CD4-positive, alpha-beta T cell treated with Interleukin-15 for 1 hour (primary cell): ENCODE measurements at regions not wholly inside any gene's neighbourhood (a gene's known extent, or its start where the extent isn't known, plus 50 kb on each side); places are given as distances from the start of the nearest gene placed in this dataset.
"Not testable (repeated sequence)": the region's sequence is repeated elsewhere in the genome, so short reads cannot be mapped to it uniquely, and the experiment has no call there.

Source experiments
- DNase-seq: peaks from one replicate; pipeline ENCODE4 v3.0.0-alpha.2; 2020

DNA sequence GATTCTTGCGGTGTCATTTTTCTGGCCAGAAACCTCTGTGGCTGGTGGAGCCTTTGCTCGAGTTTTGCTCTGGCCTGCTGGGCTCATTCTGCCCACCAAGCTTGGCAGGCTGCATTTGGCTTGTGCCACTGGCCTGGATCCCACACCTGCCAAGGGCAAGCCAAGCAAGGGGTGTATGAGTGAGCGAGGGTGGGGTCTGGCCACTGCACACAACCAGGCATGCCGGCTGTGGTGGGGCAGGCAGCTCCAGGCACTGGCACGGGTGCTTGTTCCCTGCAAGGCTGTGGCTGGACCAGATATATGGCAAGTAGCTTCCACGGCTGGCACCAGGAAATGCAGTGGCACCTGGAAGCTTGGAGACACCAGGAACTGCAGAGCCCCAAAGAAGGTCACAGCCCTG, 68.6 kb upstream of the PPP3CA start:
- DNase-seq: no peak

DNA sequence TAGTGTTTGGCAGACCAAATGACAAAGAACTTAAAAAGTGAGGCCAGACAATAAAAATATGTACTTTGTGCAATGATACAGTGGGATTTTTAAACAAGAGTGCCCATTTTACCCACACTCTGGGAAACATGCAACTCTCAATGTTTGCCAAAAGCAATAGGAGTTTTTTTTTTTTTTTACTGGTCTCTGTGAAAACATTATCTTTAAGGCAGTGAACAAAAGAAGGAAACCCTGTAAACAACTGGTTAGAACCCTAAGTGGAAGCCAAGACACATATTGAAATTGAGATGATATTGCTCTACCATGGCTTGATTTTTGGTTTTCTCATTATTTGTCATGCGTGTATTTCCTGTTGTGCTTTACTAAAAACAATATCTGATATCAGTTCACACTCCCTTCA, 67.2 kb upstream of the PPP3CA start:
- DNase-seq: no peak

DNA sequence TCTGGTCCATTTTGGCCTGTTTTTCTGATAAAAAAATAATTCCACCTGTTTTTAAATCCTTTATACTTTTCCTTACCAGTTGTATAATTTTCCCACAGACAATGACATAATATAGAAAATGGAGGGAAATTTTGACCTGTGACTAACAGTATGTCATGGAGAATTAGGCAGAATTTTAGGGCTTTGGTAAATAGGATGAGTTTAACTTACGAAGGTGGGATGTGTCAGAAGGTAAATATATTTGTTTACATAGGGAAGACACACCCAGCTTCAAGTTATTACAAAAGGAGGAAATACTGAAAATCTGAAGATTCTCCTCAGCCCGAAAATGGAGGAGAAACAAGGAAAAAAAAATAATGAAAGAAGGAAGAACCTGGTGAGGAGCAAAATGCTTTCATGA, 64.6 kb upstream of the PPP3CA start:
- no peak for DNase-seq

DNA sequence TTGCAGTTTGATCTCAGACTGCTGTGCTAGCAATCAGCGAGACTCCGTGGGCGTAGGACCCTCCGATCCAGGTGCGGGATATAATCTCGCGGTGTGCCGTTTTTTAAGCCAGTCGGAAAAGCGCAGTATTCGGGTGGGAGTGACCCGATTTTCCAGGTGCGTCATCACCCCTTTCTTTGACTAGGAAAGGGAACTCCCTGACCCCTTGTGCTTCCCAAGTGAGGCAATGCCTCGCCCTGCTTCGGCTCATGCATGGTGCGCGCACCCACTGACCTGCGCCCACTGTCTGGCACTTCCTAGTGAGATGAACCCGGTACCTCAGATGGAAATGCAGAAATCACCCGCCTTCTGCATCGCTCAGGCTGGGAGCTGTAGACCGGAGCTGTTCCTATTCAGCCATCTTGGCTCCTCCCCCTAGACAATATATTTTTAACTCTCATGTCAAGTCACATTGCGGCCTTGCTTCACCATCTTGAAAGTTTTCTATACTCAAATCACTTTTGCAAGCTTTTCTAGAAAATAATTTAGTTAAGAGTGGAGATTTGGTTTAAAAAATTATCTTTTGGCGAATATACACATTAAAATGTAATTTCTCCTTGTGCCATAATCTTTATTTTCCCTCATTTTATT, 64.1 kb upstream of the PPP3CA start:
- DNase-seq: not testable (repeated sequence)

DNA sequence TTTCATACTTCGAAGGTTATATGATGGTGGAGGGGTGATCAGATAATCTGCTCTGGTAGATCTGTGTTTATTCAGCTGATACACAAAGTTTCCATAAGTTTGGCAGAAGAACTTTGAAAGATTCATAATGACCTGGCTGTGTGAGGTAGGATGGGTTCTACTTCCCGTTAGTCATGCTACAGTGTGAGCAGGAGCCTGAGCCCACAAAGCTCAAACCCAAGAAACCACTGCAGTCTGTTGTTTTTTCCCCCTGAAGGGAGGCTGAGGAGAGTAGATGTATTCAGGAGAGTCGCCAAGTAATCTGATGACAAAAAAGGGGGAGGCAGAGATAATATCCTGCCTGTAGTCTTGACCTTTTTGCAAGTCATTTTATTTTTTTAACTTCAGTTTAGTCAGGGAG, 52.8 kb upstream of the PPP3CA start:
- no peak for DNase-seq

DNA sequence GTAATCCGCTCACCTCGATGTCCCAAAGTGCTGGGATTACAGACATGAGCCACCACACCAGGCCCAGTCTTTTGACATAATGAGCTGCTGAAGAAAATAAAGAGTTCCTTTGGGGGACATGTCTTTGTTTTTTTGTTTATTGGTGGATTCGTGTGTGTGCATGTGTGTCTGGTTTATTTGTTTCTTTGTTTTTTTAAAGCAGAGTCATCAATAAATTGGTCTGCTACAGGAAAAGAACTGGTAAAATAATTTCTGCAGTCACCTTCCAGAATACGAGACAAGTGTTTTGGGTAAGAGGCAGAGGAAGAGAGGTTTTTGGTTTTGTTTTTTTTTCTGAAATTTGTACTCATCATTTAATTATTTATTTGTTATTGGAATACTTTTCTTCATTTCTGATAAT, 51.5 kb upstream of the PPP3CA start:
- no peak for DNase-seq
